GM21390 (cell line): ENCODE measurements at regions not wholly inside any gene's neighbourhood (a gene's known extent, or its start where the extent isn't known, plus 50 kb on each side); places are given as distances from the start of the nearest gene placed in this dataset.

Source experiments
- ATAC-seq: cut with Tn5 transposase; IDR thresholded peaks from one replicate; pipeline ENCODE4 v1.9.1; 2021; ENCODE audit not compliant: unreplicated experiment

GRCh38 chr22:19574247-19574646, 50.0 kb upstream of the CLDN5 start:
- ATAC-seq = no peak

DNA sequence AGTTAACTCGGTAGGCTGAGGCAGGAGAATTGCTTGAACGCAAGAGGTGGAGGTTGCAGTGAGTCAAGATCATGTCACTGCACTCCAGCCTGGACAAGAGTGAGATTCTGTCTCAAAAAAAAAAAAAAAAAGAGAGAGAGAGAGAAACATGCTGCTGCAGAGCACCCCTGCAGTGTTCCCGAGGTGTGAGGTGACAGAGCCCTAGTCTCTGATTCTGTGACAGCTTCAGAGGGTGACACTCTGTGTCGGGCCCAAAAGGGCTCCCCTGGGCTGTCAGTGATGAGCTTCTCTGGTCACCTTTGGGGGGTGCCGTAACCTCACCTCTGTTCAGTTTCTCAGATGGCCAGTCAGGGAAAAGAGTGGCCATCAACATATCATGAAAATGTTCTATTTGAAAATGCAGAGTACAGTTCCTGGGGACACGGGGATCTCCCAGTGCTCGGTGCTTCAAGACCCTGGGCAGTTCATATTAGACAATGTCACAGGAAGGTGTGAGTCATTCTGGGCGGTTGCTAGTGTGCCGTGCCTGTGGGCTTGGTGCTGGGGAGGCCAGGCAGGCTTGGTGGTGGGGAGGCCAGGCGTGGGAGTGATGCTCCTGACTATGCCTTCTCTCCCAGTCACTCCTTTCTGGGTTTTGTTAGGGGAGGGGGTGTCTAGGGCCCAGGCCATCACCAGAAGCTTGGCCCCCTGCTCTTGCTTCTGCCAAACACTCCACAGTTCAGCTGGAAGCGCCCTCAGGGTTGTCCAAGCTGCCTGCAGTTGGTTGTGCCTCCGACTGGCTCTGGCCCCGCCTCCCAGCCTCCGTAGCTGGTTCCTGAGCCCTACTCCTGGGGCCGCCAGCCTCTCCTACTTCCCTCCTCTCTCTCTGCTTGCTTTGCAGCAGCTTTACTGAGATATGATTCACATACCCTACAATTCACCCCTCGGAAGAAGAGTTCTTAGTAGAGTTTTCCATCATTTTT, 52.5 kb upstream of the CLDN5 start:
- no peak for ATAC-seq

GRCh38 chr22:19577422-19577966, 53.3 kb upstream of the CLDN5 start:
- no peak for ATAC-seq

DNA sequence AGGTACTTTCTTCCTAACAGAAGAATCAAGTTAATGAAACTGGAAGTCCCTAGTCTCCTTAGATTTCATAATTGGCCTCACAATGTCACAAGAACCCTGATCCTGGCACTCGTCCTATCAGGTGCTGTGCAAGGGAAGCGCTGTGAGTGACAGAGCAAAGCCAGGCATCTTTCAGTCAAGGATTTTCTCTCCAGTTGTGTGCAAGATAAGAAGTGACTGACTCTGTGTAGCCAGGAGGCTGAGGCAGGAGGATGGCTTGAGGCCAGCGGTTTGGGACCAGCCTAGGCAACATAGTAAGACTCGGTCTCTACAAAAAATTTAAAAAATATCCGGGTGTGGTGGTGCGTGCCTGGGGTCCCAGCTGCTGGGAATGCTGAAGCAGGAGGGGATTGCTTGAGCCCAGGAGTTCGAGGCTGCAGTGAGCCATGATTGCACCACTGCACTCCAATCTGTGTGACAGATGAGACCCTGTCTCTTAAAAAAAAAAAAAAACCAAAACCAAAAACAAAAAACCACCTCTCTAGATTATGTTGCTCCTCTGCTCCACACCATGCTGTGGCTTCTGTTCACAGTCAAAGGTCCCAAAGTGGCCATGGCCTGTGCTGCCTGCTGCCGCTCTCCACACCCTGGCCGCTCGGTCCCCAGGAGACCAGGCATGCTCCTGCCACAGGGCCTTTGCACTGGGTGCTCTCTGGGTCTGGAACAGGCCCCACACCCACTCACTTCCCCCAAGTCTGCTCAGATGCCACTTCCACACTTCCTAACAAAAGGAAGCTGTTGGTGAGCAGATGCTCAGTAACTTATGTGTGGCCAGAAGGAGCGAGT, 54.2 kb upstream of the CLDN5 start:
- no peak for ATAC-seq

DNA sequence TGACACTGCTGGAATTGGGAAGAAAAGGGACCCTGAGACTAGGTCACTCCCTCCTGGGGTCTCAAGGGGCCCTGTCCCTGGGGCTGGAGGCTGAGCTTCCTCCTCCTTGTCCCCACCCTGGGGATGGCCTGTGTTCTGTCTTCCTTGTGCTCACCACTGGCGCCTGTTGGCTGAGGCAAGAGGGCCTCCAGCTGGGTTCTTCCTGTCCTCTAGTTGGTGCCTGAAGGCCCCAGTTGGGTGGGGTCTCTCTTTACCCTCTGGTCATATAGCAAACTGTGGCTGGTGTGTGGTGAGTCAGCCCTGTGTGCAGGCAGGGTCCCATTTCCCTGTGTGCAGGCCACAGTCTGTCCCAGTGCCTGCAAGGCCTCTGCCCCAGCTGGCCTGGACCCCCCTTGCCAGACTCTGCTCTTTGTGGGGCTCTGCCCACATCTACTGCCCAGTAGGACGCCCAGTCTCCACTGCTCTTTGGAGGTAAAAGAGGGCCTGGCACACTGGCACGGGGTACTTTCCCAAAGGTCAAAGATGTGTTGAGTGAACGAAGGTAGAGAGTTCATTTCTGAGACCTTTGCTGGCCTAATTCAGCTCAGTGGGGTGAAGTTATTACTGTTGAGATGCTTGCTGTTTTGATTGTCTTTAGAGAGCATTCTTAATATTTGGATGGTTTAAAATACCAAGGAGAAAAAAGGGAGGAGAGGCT, 55.1 kb upstream of the CLDN5 start:
- no peak for ATAC-seq

- ATAC-seq = no peak
Measured at GRCh38 chr22:19579880-19580279, 55.7 kb upstream of the CLDN5 start.

- ATAC-seq = no peak
Measured at GRCh38 chr22:19580291-19580890, 56.2 kb upstream of the CLDN5 start.

DNA sequence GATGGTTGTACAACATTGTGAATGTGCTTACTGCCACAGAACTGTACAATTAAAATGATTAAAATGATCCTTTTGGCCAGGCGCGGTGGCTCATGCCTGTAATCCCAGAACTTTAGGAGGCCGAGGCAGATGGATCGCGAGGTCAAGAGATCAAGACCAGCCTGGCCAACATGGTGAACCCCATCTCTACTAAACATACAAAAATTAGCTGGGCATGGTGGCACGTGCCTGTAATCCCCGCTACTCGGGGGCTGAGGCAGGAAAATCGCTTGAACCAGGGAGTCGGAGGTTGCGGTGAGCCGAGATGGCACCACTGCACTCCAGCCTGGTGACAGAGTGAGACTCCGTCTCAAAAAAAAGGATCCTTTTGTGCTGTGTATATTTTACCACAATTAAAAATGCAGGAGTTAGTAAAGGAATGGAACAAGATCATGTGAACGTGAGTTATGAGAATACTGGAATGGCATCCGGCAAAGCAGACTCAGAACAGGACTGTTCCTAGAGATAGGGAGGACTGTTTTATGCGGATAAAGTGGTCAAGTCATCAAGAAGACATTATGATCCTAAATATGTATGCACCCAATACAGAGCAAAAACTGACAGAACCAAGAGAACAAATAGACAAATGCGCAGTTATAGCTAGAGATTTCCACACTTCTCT, 58.0 kb upstream of the CLDN5 start:
- ATAC-seq = no peak

DNA sequence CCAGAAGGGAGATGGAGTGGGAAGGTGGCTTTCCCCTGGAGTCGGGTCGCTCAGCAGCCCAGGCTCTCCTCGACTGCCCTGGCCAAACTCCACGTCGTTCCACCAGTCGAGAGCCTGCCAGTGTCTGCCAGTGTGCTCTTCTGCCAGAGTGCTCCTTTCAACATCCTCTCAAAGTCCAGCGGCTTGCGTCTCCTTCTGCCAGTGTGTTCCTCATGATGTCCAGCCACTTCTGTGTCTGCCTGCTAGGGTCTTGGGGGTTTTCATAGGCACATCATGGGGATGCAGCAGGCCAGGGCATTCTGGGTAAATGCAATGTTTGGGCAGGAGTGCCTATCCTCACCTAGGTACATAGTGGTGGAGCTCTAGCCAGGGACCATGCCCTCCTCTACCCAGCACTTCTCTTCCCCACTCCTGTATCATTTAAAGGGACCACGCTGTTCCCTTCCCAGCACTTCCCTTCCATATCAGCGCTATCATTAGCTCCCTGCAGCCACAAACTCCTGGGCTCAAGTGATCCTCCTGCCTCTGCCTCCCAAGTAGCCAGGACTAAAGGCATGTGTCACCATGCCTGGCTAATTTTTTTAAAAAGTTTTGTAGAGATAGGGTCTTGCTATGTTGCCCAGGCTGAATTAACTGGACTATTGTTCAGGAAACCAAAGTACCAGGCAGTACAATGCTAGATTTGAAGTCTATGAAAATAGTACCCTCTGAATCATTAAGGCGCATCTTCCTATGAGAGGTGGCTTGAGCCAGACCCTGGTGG, 62.9 kb upstream of the CLDN5 start:
- ATAC-seq = no peak

DNA sequence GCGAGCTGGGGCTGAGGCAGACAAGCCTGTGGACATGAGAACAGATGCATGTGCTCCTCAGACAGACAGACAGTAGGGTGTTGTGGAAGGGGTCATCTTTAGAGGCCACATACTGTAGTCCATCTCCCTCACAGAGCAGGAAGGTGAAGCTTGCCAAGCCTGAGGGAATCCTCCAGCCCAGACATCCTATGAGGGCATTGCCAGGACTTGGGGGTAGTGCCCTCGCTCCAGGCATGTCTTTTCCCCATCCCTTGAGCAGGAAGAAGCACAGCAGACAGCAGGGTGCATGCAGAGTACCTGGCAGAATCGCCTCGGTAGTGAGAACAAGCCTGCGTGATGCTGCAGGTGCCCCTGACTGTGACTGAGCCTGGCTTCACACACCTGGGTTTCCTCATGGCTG, 66.5 kb upstream of the CLDN5 start:
- no peak for ATAC-seq

DNA sequence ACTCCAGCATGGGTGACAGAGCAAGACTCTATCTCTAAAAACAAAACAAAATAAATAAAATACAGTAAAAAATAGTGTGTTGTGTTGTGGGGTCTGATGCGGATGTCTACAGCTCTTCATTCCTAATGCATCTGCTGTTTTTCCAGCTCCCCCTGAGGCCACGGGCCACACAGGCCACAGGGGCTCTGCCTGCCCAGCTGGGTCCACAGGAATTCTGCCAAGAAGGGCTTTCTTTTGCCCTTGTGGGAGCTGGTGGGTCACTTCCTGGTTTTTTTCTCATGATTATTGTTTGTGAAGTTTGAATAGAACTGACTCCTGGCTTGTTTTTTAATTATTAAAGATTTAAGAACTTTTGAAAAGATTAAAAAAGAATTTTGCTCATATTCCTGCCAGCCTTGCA, 67.4 kb upstream of the CLDN5 start:
- ATAC-seq = no peak

- ATAC-seq = no peak
Measured at GRCh38 chr22:19592464-19592863, 68.3 kb upstream of the CLDN5 start.

DNA sequence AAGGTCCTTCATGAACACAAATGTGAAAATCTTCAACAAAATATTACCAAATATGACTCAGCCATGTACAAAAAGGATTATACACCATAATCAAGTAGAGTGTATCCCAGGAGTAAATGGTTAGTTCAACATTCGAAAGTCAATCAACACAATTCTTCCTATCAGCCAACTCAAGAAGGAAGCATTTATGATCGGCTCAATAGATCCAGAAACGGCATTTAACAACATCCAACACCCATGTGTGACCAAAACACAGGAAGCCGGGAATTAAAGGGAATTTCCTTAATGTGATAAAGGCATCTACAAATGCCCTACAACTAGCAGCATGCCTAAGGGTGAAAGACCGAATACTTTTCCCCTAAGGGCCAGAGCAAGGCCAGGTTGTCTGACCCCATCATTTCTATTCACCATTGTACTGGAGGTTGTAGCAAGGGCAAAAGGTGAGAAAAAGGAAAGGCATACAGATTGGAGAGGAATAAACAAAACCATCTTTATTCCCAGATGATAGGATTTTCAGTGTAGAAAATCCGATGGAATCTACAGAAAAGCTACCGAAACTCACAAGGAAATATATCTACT, 69.9 kb upstream of the CLDN5 start:
- no peak for ATAC-seq

DNA sequence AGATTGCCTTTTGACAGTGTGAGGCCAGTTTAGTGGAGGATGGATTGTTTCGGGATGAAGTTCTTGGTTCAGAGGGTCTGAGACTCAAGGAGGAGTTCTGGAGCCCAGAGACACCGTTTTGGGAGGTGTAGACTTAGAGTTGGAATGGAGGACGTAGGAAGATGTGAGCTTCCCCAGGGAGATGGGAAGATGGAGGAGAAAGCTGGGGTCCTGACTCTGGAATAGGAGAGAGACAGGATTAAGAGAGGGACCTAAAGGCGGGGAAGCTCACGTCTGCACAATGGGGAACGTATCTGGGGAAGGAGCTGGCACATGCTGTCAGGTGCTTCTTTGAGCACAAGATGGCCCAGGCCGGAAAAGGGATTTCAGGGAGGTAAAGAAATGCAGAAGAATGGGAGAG, 71.3 kb upstream of the CLDN5 start:
- no peak for ATAC-seq

DNA sequence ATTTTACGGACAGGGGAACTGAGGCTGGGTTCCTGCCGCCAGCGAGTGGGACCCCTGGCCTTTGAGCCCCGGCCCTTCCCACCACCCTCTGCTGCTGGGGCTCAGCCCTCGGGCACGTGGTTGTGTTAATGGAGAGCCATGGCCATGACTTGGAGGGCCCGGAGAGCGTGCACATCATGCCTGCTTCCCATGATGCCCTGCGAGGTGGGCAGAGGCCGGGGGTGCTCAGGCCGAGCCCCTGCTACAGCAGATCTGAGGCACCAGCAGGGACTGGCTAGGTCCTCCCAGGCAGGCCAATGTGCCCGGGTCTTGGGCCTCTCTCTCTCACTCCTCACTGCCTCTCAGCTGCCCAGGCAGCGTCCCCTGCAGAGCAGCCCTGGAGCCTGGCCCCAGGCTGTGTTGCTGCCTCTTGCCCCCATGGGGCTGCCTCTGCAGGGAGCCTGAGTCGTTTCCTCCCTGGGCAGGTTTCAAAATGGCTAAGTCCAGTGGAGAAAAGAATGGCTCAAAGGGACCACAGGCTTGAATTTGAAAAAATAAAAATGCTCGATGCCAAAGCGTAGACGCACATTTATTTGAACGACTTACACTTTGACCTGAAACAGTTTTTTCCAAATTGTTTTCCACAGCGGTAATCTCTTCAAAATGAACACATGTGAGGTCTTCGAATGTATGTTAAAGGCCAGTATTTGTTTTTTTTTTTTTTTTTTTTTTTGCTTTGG, 72.6 kb upstream of the CLDN5 start:
- ATAC-seq = no peak

GRCh38 chr22:19597399-19597735, 73.2 kb upstream of the CLDN5 start:
- ATAC-seq = no peak

GRCh38 chr22:19598054-19598855, 74.0 kb upstream of the CLDN5 start:
- no peak for ATAC-seq

- ATAC-seq = no peak
Measured at GRCh38 chr22:19599004-19599403, 74.8 kb upstream of the CLDN5 start.
